Activated CD4-positive, alpha-beta T cell treated with anti-CD3 and anti-CD28 coated beads, Interleukin-2, Interleukin-4, amounts not matched to agents 100 ng/mL and 50 ng/mL, durations not matched to agents 16 hours and 8 hours (primary cell): ENCODE measurements at regions not wholly inside any gene's neighbourhood (a gene's known extent, or its start where the extent isn't known, plus 50 kb on each side); places are given as distances from the start of the nearest gene placed in this dataset.

Experiments used
- DNase-seq: peaks from one replicate; pipeline ENCODE4 v3.0.0-alpha.2; 2020; ENCODE audit warnings: low spot score

DNA sequence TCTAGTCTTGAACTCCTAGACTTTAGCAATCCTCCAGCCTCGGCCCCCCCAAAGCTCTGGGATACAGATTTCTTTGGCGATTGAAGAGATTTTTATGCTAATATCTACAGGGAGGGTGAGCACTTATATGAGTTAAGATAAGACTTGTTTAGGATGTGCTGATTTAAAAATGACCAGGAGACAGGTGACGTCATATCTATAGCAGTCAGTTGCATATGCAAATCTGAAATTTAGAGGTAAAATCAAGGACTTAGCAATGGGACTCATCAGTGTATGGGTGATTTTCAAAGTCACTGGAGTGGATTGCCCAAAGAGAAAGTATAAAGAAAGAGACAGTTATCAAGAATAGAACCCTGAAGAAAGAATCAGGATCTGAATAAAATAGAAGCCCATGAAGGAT lies 394.5 kb downstream of the ADGRL2 start:
- DNase-seq = no peak

DNA sequence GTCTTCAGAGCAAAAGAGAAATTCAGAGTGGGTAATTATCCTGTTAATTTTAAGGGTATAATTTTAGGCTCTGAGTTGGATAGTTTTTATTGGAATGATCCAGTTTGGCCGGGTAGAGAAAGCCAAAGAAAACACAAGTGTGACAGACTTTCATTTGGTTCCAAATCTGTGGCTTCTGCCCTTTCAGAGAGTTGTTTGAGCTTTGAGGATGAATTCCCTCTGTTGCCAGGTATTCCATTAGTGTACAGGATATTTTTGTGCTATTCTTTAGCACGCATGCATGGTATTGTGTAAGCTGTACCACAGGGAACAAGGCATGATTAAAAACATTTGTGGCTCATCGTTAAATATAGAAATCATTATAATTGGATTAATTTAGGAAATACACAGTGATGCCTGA lies 384.4 kb downstream of the ADGRL2 start:
- no peak for DNase-seq

DNA sequence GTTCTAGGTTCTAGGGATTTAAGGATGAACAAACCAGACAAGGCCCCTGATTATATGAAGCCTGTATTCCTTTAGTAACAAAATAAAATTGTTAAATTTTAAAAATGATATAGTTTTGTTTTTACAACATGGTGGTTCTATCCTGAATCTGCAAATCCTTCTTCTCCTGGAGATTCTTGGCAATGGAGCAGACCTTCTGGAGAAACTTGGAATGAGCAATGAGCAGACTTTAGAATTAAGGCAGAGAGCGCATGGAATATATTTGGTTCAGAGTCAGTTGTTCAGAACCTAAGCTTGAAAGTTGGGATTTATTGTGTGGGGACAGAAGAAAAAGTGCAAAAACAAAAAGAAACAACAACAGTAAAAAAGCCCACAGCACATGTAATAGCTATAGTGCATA lies 381.1 kb downstream of the ADGRL2 start:
- DNase-seq = no peak

DNA sequence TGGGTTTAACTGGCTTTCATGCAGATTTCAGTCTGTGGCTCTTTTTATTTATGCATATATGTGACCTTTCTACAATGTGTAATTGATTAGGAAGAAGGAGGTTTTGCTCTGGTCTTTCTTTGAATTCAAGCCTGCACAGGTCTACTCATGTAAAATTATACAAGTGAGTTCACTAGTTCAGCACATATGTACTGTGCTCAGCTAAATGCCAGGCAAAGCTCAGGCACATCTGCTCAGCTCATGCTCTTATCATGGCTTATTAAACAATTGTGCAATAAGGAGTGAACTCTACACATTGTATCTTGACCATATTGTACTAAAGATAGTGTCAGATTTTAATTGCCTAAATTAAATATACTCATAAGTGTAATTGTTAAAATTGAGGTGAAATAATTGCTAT lies 378.4 kb downstream of the ADGRL2 start:
- no peak for DNase-seq

DNA sequence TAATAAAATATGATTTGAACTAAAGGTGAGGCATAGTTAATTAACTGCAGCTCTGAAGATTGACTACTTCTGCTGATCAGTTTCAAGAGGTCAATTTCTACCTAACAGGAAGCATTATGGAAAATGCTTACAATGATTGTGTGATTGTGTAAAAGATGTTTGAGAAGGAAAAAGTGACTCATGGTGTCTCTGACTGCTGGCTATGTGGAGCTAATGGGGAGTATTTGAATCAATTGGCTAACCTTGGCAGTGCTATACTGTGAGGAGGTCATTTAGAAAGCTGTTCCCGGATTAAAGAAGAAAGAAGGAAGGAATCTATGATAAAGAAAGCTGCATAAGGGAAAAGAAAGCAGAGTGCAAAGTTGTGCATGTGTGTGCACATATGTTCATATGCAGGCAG lies 376.5 kb downstream of the ADGRL2 start:
- no peak for DNase-seq

DNA sequence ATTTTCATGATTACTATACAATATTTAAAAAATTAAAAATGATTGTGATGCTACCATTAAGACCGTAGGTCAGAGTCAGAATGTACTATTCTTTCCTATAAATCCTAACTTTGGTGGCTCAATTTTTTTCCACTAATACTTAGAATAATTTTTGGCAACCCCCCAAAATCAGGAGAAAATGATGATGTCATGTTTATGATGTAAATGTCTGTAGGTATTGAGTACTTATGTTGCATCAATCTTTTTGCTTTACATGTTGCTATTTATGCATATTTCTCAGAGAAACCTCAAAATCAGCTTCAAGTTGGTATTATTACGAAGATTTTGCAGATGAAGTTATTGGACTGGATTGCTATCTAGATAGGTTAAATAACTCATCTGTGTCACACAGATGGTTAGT lies 371.2 kb downstream of the ADGRL2 start:
- DNase-seq = no peak

DNA sequence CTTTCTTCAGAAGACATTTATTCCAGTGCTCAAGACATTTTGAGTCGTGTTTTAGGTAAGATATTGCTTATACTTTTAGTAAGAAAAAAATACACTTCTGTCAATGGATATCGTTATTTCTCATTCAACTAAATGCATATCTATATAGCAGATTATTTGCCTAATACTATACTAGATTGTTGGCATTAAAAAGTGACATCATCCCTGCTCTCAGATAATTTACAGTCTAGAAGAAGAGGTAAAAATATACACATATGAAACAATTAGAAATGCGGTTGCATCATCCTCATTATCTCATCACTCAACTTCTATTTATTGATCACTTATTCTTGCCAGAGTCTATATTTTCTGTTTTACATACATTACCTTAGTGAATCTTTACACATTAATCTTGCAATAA lies 367.7 kb downstream of the ADGRL2 start:
- DNase-seq = no peak

DNA sequence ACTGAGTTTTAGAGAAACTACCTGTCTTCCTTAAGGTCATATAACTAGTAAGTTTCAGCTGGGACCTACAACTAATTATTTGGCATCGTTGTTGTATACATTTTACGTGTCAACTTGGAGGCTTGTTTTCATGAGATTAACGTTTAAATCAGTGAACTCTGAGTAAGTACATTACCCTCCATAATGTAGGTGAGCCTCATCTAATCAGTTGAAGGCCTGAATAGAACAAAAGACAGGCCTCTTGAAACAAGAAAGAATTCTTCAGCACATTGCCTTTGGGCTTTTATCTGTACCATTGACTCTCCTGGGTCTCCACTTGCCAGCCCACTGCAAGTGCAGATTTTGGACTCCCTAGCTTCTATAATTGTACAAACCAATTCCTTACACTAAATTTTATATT lies 364.6 kb downstream of the ADGRL2 start:
- DNase-seq = no peak

DNA sequence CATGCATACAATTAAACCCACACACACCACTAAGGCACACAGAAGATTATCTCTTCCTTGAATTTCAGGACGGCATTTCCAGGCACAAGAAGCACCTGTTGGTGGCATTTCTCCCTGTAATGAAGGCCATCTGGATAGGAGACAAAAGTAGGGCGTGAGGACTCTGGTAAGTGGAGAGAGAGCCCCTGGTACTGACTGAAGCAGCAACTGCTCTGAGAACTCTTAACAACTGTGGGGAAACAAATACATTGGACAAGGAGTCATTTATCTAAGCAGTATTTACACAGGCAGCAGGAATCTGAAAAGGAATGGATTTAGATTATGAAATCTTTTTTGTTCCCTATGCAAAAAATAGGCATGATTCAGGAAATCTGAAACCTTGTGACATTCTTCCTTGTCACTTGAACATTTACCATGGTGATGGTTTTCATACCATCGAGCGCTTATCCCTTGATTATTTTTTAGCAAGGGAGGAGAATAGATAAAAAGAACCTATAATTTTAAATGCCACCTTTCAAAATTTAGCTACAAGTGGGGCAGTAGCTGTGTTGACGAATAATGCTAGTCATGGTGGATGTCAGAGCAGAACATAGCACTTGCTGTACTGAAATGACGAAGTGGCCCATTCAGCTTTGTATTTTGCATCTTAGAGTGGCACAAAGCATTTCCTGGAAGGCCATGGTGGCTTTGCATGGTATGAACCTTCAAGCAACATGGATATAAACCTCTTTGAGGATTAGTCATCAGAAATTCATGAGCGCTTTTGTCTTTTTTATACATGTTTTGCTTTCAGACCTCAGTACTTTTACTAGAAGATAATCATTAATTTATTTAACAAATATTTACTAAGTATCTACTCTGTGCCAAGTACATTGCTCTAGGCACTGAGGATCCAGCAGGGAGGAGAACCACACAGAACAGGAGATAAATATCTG lies 362.0 kb downstream of the ADGRL2 start:
- no peak for DNase-seq

DNA sequence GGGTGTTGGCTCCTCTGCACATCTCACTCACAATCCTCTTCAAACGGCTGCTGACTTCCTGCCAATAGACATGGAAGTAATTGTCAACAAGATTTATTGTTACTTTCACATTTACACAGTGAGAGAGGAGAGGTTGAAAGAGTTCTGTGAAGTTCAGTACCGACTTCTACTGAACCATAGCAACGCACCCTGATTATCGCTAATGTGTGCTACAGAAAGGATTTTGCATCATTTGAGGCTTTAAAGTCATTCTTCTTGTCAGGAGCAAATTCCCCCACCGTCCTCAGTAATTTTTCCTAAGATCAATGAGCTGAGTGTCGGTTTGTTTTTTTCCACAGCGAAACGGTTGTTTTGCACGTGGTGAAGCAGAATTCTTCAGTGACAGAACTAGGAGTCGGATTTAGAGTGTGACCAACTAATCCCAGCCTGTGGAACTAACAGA lies 361.0 kb downstream of the ADGRL2 start:
- DNase-seq = no peak

DNA sequence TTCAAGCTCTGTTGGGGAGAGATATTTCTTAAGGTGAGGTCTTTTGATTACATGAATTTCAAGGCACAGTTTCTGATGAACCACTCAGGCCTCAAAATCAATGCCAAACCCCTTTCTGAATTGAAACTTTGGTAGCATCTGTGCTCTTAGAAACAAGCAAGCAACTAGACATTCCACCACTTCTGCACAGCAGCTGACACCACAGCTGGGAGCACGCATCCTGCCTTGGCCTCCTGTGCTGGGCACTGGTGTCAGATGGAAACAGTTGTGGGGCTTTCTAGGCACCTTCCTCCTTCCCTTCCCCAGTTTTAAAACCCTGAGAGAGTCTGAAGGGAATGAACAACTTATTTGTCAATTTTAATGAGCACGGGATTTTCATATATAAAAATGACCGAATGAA lies 360.2 kb downstream of the ADGRL2 start:
- DNase-seq = no peak

DNA sequence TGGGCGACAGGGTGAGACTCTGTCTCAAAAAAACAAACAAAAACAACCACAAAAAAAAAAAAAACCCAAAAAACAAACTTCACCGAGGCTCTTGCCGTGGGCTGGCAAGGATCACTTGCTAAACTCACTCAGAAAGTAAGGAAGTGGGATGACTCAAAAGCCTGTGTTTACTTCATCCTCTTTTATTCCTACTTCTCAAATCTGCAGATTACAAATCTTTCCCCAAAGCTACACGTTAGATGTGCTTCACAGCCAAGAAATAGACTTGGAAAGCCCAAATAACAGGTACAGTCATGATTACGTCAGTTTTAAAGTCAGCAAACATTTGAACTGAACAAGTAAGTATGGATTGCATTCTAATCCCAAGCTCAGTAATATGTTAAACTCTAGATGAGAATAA lies 359.3 kb downstream of the ADGRL2 start:
- DNase-seq = no peak

DNA sequence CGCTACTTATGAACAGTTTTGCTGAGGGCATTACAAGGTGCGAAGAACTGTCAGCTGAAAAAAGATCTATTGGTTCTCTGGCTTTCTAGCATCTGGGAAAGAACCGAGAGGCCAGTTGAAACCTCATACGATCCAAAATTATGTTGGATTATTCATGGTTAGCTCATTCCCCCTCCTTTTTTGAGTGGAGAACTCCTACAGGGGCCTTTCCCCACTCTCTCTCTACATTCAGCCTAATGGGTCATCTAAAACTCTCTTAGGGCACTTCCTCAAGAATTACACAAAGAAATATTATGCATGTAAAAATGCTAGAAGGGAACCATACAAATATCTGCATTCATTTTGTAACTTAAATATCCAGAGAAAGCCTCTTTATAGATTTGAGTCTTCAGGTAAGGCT lies 358.2 kb downstream of the ADGRL2 start:
- DNase-seq = no peak

DNA sequence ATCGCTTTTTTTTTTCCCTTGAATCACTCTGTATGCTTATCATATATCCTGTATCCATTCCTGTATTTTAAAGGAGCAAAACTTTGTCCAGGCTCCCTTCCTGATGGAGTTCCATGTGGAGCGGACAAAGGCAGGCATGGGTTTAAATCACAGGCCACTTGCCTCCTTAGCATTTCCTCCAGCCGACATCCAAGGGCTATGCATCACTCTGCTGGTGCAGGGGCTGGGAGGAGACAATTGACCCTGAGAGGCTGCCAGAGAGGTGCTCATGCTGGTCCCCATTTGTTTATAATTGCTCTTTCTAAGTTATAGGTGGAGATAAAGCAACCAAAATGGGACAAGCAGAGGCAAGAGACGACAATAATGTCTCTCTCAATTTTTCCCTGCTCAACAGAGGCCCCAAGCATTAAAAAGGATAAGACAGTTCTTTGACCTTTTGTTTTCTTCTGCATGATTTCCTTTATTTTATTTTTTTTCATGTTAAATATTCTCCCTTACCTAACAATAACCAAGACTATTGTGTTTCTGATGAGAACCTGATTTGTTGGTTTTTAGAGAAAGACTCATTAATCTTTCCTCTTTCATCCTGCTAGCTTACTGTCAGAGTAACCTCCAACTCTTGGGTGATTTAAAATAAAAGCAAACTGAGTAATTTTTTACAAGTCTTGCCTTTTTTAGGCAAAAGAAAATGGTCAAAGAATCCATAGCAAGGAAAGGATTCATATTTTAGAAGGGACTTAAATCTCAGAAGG lies 353.7 kb downstream of the ADGRL2 start:
- DNase-seq = no peak

DNA sequence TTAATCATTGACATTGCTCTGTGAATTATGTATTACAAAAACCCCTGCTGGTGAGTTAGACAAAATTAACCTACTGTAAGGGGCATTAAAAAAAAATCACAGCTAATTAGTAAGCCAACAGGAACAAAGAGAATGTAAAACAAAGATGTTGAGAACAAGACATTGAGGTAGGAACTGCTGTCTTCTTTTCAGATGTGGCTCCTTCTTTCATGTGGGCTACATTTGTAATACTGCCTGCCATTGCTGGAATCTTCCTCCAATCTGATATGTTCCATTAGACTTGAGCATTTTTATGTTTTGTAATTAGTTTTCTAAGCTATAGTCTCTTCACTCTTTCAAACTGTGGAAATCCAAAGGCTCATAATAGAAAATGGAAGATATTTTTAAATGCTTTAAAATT lies 353.0 kb downstream of the ADGRL2 start:
- DNase-seq = no peak

DNA sequence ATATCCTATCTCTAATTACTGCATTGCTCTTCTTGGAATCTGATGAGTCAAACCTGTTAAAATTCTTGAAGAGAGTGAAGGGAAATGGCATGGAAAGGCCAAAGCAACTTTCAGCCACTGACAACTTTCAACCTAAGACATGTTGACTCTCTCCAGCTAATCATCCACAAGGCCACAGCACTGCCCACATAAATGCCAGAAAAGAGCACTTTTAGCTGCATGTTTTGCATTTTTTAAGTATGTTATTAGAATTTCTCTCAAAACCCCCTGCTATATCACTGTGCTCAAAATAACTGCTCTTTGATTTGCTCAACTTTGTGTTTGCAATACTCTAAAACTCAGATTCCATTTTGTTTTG lies 352.5 kb downstream of the ADGRL2 start:
- no peak for DNase-seq

DNA sequence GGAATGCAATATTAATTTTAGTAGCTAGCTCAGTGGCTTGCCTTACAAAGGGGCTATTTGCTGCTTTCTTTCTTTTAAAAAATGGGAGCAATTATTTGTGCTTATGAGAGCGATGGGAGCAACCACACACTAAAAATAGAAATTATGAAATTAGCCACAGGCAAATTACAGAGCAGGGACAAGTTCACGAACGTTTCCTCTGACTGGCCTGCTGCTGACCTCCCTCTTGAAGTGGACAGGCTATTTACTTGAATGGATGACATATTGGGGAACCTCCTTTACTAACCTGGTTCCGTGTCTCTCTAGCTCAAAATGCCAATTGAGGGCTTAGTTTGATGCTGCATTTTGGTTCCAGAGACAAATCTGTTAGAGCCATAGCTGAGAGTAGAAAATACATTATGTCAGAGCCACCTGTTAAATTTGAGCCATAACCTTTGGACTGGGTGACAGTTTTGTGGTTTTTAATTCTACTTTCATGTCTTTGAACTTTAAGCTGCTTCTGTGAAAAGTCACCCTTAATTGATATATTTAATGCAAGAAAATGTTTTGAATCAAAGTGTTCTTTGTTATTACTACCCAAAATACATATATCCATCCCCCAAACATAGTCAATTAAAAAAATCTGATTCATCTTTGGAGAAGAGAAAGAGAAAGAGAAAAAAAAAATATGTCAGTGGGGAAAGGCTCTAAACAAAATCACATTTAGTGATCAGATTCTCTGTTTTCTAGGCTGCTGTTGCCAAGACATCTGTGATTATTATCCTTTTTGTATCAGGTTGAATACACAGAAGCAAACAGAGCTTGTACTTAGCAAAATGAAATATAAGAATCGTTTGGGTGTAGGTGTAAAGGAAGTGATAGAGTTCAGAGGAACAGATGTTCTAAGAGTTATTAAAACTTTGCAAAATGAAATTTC lies 351.9 kb downstream of the ADGRL2 start:
- no peak for DNase-seq

DNA sequence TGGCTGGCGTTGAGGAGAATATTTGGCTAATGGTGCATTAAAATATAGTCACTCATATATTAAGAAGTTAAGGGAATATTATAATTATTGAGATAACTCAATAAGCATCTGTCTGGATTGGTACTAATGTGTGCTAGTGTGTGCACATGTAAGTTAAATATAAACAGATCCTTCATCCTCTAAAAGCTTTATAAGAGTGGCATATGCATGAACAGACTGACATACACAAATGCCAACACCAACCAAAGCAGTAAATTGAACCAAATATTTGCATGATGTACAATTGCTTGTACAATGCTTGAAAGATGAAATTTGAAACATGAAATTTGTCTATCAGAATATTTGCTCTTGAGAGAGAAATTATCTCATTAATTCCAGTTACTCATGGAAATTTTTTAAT lies 344.9 kb downstream of the ADGRL2 start:
- no peak for DNase-seq

DNA sequence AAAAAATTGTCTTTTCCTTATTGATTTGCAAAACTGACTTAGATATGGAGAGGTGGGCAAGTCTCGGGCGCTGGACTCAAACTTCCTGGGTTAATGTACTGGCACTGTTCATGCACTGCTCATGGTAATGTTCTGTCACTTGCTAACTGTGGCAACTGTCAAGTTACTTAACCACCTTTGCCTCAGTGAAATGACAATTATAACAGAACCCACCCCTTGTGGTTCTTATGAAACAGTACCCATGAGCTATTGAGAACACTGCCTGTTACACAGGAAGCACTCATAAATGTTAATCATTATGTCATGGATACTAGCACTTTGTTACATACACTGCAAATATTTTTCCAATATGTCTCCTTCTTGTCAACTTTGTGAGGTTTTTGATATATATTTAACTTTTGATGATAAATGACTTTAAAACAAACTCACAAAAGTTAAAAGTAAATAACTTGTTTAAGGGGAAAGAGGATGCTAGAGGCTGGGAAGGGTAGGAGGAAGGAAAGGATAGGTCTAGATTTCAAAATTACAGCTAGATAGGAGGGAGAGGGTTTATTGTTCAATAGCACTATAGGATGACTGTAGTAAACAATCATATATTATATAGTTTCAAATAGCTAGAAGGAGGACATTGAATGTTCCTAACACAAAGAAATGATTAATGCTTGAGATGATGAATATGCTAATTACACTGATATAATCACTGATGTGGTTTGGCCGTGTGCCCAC lies 342.5 kb downstream of the ADGRL2 start:
- no peak for DNase-seq

DNA sequence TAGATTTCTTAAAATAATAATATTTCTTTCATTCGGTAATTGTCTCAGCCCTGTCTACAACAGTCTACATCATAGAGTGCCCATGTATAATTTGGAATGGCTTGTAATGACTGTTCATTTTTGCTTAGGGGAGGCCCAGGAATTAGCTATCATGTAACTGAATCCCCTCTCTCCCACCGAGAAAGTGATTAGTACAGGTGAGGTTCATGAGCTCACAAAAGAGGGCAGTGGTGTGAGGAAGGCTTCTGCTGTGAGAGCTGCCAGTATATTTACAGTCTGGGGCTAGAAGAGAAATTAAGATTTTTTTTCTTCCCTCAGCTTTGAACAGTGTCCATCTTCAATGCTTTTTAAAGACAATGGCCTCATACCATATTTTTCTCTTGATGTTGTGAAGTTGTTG lies 340.7 kb downstream of the ADGRL2 start:
- no peak for DNase-seq

DNA sequence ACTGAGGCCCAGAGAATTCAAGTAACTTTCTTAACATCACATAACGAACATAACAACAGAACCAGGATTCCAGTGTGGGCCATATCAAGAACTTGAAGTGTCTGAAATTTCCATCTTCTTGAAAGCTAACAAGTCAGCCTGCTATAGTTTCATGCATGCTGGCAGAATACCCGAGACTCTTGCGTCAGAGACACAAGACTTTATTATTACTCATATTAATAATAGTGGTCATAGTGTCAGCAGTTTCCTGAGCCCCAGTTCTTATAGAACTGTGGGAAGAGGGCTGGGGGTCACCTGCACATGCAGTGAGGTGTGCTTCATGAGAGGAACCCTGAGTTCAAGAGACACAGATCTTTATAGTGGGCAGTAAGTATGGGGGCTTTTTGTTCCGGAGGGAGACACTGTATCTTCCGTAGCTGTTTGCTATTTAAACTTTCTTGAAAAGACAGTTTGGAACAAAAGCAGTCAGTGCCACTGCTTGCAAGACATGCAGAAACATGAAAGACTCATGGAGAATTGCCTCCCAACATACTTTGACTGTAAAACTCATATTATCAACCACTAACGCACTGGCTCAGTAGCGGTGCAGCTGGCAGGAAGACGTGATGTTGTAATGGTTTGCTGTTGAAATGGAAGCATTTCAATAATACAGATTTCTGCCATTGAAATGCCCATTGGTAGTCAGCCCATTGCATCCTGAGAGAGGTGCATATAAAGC lies 339.2 kb downstream of the ADGRL2 start:
- DNase-seq = no peak
